GM19240 (cell line): ENCODE measurements at regions not wholly inside any gene's neighbourhood (a gene's known extent, or its start where the extent isn't known, plus 50 kb on each side); places are given as distances from the start of the nearest gene placed in this dataset.

Experiments
- DNase-seq: peaks from one replicate; pipeline ENCODE4 v3.0.0; 2011; ENCODE audit warnings: low spot score; ENCODE audit not compliant: insufficient read length

DNA sequence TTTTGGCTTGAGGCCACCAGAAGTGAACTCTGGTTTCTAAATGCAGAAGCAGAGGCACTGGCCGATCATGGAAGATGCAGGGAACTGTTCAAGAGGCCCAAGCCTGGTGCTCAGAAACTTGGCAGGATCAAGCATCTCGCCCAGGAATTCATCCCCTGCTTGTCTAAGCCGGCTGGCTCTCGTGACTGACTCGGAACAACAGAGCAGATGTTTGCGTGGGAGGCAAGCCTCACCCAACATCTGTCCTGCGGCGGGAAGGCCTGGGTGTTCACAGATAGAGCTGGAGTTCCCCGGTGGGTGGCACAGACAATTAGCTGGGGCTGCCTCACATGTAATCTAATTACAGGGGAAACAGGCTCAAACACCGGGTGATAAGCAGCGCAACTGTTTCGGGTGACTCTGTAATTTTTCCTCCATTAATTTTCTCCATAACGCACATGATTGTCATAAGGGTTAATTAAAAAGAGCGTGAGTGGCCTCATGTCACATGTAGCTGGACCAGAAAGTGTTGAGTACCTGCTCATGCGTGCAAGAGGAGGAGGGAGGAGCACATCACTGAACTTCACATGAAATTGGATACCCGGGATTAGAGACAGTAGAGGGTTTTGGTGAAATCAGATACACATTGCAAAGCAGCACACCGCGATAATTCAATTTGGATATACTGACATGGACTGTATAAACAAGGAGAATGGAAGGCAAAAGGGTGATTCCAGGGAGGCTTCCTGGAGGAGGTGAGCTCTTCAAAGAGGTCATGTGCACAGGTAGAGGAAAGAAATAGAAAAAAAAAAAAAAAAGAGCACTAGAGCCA, 180.0 kb downstream of the ETS2 start:
- DNase-seq: no peak

GRCh38 chr21:38984982-38985567, 179.3 kb downstream of the ETS2 start:
- no peak for DNase-seq

GRCh38 chr21:38984568-38984967, 178.8 kb downstream of the ETS2 start:
- DNase-seq: no peak

GRCh38 chr21:38983560-38983959, 177.8 kb downstream of the ETS2 start:
- no peak for DNase-seq

DNA sequence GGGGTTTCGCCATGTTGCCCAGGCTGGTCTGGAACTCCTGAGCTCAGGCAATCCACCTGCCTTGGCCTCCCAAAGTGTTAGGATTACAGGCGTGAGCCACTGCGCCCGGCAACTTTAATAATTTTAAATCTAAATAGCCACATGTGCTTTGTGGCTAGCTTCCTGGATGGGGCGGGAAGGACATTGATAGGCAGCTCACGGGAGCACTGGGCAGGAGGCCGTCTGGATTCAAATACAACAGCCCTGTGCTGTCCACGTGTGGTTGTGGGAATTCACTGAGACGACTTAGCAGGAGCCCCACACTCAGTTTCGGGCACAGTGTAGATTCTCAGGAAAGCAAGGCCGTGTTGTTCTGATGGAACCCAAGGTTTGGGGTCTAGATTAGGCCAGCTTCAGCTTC, 177.1 kb downstream of the ETS2 start:
- DNase-seq: no peak

GRCh38 chr21:38982096-38982495, 176.4 kb downstream of the ETS2 start:
- no peak for DNase-seq

DNA sequence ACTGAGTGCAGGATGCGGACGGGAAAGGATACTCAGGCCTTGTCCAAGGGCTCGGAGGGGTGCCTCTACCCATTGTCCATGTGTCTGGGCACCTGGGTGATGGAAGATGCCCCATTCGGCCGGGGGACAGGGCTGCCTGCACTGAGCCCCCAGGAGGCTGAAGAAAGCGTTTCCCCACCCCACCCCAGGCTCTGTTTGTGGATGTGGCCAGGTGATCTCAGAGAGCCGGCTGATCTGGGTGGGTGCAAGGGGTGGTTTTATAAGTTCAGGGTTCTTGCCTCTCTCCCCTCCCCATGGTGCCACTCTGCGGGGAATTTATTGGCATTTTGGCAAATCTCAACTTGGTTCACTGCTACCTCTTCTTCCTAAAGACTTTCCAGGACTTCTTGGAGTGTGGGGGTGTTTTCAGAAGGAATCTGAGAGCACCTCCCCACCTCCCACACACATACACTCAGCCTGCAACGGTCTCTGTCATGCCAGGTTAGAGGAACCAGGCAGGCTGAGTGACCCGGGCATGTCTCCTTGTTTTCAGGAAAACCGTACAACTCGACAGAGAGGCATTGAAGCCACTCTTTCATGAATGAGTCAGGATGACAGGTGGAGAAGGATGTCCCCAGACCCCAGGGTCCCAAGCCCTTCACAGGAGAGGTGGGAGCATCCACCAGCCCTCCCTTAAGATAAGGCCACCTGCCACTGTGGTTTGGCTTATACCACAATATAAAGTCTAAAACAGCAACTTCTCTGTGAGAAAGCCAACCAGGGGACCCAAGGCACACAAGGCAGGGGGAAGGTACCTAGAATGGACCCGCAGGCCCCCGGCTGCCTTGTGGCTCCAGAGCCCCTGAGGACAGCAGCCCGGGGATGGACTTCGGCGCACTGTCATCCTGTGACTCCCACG, 174.9 kb downstream of the ETS2 start:
- no peak for DNase-seq

DNA sequence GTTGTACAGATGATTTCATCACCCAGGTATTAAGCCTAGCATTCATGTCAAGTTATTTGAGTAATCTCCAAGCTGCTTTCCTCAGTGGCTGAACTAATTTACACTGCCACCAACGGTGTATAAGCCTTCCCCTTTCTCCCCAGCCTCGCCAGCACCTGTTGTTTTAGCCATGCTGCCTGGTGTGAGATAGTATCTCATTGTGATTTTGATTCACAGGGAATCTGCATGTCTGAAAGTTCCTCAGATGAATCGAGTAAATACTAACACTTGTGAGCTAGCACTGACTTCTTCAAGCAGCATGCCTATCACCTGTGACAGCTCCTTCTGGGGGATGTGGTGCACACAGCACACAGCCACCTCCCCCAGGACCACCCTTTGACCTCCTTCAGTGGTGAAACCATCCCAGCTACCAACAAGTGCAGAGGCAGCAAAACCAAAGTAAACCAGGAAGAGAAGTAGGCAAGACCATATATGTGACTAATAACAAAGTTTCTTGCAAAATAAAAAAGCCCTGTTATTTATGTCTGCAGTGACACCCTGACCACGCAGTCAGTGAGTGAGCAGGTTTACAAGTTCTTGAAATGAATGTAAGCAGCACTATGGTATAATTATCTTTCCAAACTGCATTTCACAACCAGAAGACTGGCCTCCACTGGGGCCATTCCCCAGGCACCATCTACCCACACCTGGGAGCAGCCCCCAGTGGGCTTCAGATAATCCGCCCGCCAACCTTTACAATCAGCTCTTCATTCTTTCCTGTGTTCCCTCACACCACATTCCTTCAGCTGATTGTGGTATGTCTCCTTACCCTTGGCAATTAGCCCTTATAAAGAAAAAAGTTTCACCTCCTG, 173.8 kb downstream of the ETS2 start:
- DNase-seq: no peak

GRCh38 chr21:38976900-38977299, 171.2 kb downstream of the ETS2 start:
- DNase-seq: no peak

- DNase-seq: no peak
Measured at GRCh38 chr21:38973552-38973951, 167.8 kb downstream of the ETS2 start.

- DNase-seq: no peak
Measured at GRCh38 chr21:38972078-38972477, 166.3 kb downstream of the ETS2 start.

GRCh38 chr21:38970765-38971164, 165.0 kb downstream of the ETS2 start:
- no peak for DNase-seq

GRCh38 chr21:38968887-38969543, 163.3 kb downstream of the ETS2 start:
- no peak for DNase-seq

GRCh38 chr21:38965910-38966504, 160.3 kb downstream of the ETS2 start:
- no peak for DNase-seq

DNA sequence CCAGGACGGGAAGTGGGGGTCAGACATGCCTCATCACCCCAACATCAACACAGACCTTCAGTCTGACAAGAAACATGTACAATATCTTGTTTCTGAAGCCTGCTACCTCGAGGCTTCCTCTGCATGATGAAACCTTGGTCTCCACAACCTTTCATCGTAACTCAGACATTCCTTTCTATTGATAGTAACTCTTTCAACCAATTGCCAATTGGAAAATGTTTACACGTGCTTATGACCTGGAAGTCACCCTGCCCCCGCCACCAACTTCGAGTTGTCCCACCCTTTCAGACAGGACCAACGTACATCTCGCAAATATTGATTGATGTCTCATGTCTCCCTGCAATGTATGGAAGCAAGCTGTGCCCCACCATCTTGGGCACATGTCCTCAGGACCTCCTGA, 159.5 kb downstream of the ETS2 start:
- no peak for DNase-seq

- no peak for DNase-seq
Measured at GRCh38 chr21:38963006-38963405, 157.3 kb downstream of the ETS2 start.

DNA sequence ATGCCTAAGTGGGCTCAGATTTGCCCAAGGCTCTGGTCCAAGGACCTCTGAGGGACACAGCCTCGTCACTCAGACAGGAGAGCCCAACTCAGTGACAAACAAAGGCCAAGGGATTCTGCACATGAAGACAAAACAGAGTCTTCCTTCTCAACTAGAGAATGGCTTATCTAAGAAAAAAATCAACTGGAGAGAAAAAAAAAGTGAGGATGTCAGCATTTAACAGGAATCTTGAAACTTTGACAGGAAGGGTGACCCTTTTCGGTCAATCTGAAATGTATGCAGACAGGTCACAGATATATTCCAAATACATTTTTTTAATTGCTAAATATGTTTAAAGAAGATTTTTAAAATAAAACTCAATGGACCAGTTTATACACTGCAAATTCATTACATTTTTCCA, 154.5 kb downstream of the ETS2 start:
- no peak for DNase-seq

DNA sequence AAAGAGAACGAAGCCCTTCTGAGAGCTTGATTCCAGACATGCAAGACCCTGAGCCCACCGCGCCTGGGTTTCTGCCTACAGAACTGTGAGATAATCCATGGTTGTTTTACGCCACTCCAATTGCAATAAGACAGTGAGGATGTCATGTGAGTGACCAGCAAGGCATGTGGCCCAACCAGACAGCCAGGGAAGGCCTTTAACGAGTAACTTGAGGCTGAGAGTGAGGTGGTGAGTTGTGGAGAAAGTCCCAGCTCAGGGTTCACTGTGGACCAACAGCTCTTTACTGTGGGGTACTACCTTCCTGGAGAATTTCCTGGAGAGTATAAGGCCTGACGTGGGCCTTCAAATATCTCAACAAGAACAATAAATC, 153.9 kb downstream of the ETS2 start:
- DNase-seq: no peak

GRCh38 chr21:38958940-38959691, 153.4 kb downstream of the ETS2 start:
- no peak for DNase-seq

GRCh38 chr21:38958323-38958705, 152.6 kb downstream of the ETS2 start:
- DNase-seq: no peak
